Progenitor cell of endocrine pancreas (in vitro differentiated cells): ENCODE measurements at regions not wholly inside any gene's neighbourhood (a gene's known extent, or its start where the extent isn't known, plus 50 kb on each side); places are given as distances from the start of the nearest gene placed in this dataset.

Experiments
- DNase-seq: peaks from one replicate; pipeline ENCODE4 v3.0.0; 2021; ENCODE audit warnings: low spot score; ENCODE audit not compliant: unreplicated experiment
- H3K27ac Mint-ChIP-seq: 2 replicates; pipeline ENCODE4 v1.8.0; 2021; ENCODE audit warnings: mild to moderate bottlenecking, moderate library complexity, mixed read lengths
- H3K27me3 Mint-ChIP-seq: 2 replicates; pipeline ENCODE4 v1.8.0; 2021; ENCODE audit warnings: mixed read lengths
- H3K36me3 Mint-ChIP-seq: 2 replicates; pipeline ENCODE4 v1.8.0; 2022; ENCODE audit warnings: mixed read lengths; ENCODE audit not compliant: insufficient read depth
- H3K4me1 Mint-ChIP-seq: 2 replicates; pipeline ENCODE4 v1.8.0; 2021; ENCODE audit warnings: low read depth, mixed read lengths
- H3K4me3 Mint-ChIP-seq: 2 replicates; pipeline ENCODE4 v1.8.0; 2021; ENCODE audit warnings: low read depth, mild to moderate bottlenecking, moderate library complexity, mixed read lengths
- H3K9me3 Mint-ChIP-seq: 2 replicates; pipeline ENCODE4 v1.8.0; 2021; ENCODE audit warnings: low read depth, mixed read lengths
- TF ChIP-seq, protein P1 (sequence below): fragments of 200-600 bp; sonication (generic); IDR thresholded peaks from one replicate; pipeline ENCODE4 v1.5.0; 2021; ENCODE audit warnings: antibody characterized with exemption, mild to moderate bottlenecking; ENCODE audit not compliant: unreplicated experiment

DNA sequence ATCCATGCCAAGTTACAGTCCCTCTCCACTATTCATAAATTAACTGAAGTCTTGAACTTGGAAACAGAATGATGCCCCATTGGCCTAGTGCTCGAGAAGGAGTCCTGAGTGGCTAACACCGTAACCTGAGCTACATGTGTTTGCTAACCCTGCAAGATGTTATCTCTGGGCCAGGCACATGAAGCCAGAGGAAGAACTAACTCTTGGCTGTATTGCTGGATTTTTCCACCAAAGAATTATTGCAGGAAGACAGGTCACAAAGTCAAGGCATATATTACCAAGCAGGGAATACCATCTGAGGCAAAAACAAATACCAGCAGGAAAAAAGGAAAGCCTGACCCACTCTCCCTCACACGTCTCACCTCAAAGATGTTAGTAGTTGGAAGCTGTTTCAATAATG, 148.9 kb upstream of the PHACTR1 start:
- H3K4me3 Mint-ChIP-seq, result no peak overlapping the region
- TF ChIP-seq, protein P1, sequence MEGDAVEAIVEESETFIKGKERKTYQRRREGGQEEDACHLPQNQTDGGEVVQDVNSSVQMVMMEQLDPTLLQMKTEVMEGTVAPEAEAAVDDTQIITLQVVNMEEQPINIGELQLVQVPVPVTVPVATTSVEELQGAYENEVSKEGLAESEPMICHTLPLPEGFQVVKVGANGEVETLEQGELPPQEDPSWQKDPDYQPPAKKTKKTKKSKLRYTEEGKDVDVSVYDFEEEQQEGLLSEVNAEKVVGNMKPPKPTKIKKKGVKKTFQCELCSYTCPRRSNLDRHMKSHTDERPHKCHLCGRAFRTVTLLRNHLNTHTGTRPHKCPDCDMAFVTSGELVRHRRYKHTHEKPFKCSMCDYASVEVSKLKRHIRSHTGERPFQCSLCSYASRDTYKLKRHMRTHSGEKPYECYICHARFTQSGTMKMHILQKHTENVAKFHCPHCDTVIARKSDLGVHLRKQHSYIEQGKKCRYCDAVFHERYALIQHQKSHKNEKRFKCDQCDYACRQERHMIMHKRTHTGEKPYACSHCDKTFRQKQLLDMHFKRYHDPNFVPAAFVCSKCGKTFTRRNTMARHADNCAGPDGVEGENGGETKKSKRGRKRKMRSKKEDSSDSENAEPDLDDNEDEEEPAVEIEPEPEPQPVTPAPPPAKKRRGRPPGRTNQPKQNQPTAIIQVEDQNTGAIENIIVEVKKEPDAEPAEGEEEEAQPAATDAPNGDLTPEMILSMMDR, result no peak
- no peaks in the 10 kb centered on the region for H3K27me3 Mint-ChIP-seq
- no peak for DNase-seq
- peaks cover 6% of the 10 kb centered on the region for H3K9me3 Mint-ChIP-seq
- no peaks in the 10 kb centered on the region for H3K36me3 Mint-ChIP-seq
- H3K4me1 Mint-ChIP-seq, result no peaks in the 10 kb centered on the region
- no peak overlapping the region for H3K27ac Mint-ChIP-seq

DNA sequence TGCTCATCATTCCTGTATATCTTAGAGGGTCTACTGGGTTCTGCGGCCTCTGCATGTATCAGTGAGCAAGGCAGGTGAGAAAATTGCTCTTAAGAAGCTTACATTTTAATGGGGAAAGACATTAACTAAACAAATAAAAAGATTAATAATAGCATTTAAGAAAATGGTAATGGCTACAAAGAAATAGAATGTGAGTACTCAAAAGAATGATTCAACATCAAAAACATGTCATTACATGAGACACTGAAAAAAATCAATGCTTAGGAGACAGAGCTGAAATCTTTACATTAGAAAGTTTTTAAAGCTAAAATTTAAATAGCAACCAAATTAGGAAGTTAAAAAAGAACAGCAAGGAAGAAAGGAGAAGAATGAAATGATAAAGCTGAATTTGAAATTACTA, 146.9 kb upstream of the PHACTR1 start:
- TF ChIP-seq, protein P1, result no peak
- Mint-ChIP-seq H3K36me3 (no peaks in the 10 kb centered on the region), H3K4me1 (peaks cover 5% of the 10 kb centered on the region), H3K4me3 (no peak overlapping the region), H3K27me3 (no peaks in the 10 kb centered on the region), H3K9me3 (peaks cover 5% of the 10 kb centered on the region), H3K27ac (no peak overlapping the region)
- DNase-seq, result no peak

DNA sequence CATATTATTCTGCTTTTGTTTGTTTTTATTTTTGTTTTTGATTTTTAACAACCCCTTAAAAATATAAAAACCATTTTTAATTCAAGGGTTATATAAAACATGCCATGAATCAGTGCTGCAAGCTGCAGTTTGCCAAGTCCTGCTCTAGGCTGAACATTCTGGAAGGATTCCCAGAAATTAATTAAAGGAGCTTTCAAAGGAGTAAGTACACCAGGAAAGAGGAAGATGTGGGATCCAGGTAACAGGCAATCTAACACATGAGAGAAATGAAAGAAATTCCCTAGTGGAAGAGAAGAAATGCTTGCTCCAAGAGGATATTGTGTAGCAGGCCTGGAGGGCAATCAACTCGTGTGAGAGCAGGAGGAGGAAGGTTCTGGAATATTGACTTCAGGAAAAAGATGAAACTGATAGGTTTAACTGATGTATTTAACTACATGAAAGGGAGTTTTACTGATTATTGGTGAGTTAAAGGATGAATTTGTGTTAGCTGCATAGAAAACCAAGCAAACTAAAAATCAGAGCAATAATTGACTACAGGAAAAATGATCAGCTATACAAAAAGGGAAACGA, 146.0 kb upstream of the PHACTR1 start:
- TF ChIP-seq, protein P1, result no peak
- Mint-ChIP-seq H3K27ac (no peak overlapping the region), H3K9me3 (no peaks in the 10 kb centered on the region), H3K36me3 (no peaks in the 10 kb centered on the region), H3K27me3 (no peaks in the 10 kb centered on the region), H3K4me1 (peaks cover 5% of the 10 kb centered on the region), H3K4me3 (no peak overlapping the region)
- DNase-seq, result no peak

DNA sequence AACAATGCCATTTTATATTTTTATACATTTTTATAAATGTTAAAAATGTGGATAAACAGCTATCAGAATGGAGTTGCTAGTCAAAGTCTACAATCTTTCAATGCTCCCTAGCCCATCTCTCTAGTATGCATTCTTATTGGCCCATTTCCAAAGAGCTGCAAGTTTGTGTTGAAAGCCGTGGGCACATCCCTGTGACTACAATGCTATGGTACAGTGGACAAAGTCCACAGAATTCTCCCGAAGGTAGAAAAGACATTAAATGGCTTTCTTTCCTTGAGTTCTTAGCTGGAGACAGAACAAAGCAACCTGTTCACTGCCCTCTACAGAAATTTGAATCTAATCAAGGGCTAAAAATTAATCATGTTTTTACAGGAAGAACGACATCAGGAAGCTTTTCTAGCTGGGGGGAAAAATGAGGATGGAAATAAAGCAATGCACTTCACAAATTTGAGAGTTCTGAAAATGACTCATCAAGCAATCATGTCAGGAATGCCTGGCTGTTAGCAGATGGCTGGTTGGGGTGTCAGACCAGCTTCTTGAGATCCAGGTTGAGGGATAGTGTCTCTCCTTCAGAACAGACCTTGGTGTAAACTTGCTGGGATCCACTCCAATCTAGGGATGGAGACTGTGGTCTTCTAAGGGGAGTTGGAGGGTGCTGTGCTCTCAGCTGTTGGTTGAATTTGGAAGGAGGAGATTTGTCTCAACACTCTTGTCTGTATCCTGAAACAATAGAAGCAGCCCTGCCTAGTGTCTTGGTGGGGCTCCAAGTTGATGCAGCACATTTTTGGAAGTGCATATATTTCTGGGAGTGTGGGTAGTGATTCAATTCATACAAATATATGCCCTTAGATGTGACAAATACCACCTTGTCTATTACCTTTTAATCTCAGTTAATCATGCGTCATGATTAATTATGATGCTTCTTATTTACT, 143.4 kb upstream of the PHACTR1 start:
- no peak overlapping the region for H3K27ac Mint-ChIP-seq
- TF ChIP-seq, protein P1, result no peak
- H3K4me3 Mint-ChIP-seq, result no peak overlapping the region
- no peaks in the 10 kb centered on the region for H3K27me3 Mint-ChIP-seq
- H3K4me1 Mint-ChIP-seq, result peaks cover 6% of the 10 kb centered on the region
- no peaks in the 10 kb centered on the region for H3K9me3 Mint-ChIP-seq
- no peaks in the 10 kb centered on the region for H3K36me3 Mint-ChIP-seq
- no peak for DNase-seq

DNA sequence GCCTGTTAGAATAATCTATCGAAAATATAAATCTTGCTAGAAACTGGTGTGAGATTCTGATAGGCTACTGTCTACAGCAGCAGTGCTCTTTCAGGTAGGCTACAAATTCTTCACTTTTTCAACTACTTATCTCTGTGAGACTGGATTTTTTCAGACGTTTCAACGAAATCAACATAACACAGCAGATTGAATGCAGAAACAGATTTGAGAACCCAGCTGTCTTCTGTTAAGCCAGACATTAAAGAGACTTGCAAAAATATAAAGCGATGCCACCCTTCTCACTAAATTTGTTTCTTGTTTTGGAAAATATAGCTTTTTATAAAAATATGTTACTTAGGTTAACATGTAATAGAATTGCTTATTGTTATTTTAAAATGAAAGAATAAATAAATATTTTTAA, 140.6 kb upstream of the PHACTR1 start:
- Mint-ChIP-seq H3K36me3 (no peaks in the 10 kb centered on the region), H3K9me3 (no peaks in the 10 kb centered on the region), H3K4me1 (peaks cover 6% of the 10 kb centered on the region), H3K4me3 (no peak overlapping the region), H3K27me3 (no peaks in the 10 kb centered on the region), H3K27ac (no peak overlapping the region)
- TF ChIP-seq, protein P1, result no peak
- no peak for DNase-seq
